Epidermal melanocyte (primary cell): ENCODE measurements at regions not wholly inside any gene's neighbourhood (a gene's known extent, or its start where the extent isn't known, plus 50 kb on each side); places are given as distances from the start of the nearest gene placed in this dataset.
"Not testable (repeated sequence)": the region's sequence is repeated elsewhere in the genome, so short reads cannot be mapped to it uniquely, and the experiment has no call there.

Source experiments
- DNase-seq: peaks from one replicate; pipeline ENCODE4 v3.0.0; 2011; ENCODE audit warnings: low spot score; ENCODE audit not compliant: insufficient read length

- no peak for DNase-seq
Observed at GRCh38 chr5:96320797-96321196, 112.3 kb downstream of the PCSK1 start.

DNA sequence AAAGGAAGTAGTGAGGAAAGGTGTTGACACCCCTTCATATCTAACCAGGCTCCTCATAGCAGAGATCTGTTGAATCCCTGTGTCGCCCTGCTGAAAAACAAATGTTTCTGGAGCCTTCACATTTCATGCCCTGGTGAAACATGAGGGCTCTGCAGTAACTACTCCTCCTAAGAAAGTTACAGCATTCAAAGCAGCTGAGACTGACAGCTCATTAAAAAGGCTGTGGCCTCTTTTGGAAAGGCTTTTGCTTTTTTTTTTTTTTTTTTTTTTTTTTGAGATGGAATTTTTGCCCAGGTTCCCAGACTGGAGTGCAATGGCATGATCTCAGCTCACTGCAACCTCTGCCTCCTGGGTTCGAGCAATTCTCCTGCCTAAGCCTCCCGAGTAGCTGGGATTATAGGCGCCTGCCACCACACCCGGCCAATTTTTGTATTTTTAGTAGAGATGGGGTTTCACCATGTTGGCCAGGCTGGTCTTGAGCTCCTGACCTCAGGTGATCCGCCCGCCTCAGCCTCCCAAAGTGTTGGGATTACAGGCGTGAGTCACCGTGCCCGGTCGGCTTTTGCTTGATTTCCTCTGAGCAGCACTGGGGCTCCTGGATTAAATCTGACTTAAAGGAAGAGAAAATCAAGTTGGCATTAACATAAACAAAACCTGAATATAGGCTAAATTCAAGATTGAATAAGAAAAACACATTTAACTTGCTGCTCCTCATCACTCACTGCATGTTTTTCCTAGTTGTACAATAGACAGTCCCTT, 112.9 kb downstream of the PCSK1 start:
- not testable (repeated sequence) for DNase-seq

DNA sequence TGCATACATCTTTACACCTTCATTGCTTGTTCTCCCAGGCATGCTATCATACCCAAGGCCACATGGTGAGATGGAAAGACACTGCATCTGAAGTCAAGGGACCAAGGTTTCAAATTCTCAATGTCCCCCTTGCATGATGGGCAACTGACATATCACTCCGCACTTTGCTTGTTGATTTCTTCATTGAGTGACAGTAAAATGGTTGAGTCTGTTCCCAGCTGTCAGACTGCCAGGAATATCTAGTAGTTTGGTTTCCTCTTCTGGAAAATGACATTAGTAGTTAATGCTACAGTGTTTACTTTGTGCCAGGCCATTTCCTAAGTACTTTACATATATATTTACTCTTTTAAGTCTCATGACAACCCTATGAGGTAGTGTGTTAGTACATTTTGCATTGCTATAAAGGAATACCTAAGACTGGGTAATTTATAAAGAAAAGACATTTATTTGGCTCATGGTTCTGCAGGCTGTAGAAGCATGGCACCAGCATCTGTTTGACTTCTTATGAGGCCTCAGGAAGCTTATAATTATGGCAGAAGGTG, 114.4 kb downstream of the PCSK1 start:
- no peak for DNase-seq

DNA sequence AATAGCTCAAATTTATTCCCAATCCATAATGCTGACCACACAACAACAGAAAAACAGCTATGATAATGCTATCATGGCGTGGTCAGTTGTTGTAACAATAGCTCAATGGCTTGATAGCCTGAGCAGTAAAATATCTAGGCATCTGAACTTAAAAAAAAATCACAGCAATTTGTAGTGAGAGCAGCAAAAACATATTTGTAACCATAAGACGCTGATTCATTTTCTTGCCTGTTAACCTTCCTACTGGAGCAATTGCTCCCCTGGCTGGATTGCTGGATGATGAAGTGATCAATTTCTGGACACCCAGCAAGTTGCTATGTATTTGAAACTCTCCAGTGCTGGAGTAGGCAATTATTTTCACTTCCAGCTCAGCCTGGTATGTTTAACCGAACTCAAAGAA, 115.1 kb downstream of the PCSK1 start:
- no peak for DNase-seq

- no peak for DNase-seq
Observed at GRCh38 chr5:96316487-96316886, 116.6 kb downstream of the PCSK1 start.

GRCh38 chr5:96316017-96316416, 117.0 kb downstream of the PCSK1 start:
- DNase-seq = no peak

DNA sequence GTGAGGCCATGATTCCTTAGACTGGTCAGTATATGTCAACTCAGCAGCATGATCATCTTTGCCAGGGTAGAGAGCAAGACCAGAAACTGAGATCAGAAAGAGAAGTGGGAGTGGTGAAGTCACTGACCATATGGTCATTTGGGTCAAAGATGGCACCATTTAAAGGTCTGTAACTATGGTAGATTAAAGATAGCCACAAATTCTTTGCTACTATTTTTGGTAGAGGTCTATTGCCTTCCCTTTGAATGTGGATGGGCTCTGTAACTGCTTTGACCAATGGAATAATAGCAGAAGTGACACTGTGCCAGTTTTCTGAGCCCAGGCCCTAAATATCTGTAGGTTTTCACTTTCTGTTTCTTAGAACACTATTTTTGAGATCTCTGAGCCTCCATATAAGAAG, 117.6 kb downstream of the PCSK1 start:
- DNase-seq = no peak

GRCh38 chr5:96312383-96312782, 120.7 kb downstream of the PCSK1 start:
- DNase-seq = no peak

DNA sequence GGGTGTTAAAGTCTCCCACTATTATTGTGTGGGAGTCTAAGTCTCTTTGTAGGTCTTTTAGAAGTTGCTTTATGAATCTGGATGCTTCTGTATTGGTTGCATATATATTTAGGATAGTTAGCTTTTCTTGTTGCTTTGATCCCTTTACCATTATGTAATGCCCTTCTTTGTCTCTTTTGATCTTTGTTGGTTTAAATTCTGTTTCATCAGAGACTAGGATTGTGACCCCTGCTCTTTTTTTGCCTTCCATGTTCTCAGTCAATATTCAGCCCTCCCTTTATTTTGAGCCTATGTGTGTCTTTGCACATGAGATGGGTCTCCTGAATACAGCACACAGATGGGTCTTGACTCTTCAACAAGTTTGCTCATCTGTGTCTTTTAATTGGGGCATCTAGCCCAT, 126.0 kb downstream of the PCSK1 start:
- not testable (repeated sequence) for DNase-seq

GRCh38 chr5:96302174-96302738, 130.8 kb downstream of the PCSK1 start:
- DNase-seq = no peak

DNA sequence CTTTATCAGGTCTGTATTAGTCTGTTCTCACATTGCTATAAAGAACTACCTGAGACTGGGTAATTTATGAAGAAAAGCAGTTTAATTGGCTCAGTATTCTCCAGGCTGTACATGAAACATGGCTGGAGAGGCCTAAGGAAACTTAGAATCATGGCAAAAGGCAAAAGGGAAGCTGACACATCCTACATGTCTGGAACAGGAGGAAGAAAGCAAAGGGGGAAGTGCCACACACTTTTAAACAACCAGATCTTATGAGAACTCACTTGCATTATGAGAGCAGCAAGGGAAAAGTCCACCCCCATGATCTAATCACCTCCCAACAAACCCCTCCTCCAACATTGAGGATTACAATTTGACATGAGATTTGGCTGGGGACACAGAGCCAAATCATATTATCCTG, 132.1 kb downstream of the PCSK1 start:
- DNase-seq = no peak

- peak; percentile 32 for DNase-seq
Observed at GRCh38 chr5:96297867-96298266, 135.2 kb downstream of the PCSK1 start.

DNA sequence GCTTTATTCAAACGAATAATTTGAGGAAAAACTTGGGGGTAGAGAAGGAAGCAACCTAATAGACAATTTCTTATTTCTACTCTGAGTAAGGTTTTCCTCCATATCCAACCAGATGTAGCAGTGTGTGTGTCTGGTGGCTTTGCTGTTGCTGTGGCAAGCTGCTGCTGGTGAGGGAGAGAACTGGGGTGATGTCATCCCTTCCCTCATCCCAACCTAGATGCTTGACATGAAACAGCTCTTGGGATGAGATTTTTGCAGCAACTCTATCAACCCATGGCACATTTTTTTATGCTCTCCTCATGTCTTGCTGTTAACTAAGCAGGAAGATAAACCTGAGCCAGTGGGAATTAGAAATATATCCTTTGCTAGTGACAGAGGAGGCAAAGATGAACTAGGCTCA, 135.8 kb downstream of the PCSK1 start:
- no peak for DNase-seq

- no peak for DNase-seq
Observed at GRCh38 chr5:96294884-96295202, 138.2 kb downstream of the PCSK1 start.

DNA sequence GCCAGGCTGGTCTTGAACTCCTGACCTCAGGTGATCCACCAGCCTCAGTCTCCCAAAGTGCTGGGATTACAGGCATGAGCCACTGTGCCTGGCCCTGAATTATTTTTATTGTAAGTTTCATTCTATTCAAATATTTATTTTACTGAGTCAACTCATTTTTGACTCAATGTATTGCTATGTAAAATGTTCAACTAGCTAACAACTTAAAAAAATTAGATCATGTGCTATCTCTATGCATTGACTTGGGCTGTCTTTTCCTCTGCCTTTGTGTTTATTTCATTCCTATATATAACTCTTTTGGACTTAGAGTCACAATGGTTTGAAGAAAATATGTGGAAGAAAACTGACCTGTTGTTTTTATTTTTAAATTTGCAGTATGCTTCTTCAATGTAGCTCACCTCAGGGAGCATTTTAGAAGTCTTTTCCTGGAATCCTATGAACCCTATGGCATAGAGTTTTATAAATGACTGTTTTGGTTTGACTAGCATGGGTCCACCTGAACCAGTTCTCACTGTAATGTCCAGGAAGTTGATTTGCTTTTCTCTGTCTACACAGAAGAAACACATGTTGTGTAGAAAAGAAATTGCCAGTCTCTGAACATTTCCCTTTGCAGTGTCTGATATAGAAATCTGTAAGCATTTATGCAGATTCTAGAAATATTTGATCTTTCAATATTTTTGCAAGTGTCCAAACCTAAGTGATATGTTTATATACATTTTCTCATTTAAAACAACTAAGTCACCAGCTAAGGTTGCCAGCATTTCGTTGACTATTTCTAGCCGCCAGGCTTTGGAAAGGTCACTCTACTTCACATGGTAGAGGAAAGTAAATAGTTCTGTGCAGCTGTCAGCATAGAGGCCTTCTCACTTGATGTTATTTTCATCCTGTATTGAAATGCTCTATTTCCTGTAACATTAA, 138.8 kb downstream of the PCSK1 start:
- DNase-seq = no peak

DNA sequence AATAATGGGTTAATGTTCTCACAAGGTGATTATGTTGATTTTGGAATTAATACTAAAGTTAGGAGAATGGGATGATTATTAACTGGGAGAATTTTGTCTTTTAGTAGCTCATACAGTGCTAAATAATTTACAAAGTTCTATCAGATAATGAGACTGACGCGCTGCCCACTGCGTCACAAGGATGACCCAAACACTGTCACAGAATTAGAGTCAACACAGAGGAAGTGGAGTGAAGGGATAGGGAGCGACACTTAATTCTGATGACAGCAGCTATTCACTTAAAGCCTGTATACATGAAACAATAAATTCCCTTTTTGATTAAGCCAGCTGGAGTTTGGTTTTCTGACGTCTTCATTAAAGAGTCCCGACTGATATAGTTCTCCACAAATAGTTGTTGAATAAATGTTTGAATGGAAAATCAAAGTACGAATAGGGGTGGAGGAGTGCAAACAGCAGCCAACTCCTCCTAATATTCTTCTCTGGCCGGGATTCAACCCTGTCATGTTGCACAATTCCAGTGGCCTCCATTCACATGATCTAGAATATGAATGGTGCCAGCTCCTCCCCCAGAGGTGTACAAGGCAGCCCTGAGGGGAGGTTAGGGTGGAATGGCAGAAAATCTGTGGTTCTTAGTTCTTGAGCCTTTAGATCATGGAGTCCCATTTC, 140.3 kb downstream of the PCSK1 start:
- DNase-seq = no peak

- not testable (repeated sequence) for DNase-seq
Observed at GRCh38 chr5:96289287-96289686, 143.8 kb downstream of the PCSK1 start.

DNA sequence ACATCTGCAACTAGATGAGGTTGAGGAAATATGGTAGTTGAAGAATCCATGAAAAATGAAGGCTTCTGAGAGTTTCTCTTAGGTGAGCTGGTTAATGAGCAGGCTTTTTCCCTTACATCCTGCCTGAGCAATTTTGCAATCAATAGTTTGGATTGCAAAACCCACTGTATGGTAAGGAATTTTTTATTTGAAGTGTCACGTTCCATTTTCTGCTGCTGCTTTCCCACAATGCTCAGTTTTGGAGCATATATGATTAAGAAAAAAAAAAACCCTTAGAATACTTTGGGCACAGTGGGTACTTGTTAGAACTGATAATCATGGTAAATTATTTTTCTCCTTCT, 144.2 kb downstream of the PCSK1 start:
- no peak for DNase-seq

- DNase-seq = no peak
Observed at GRCh38 chr5:96288166-96288844, 144.7 kb downstream of the PCSK1 start.

- no peak for DNase-seq
Observed at GRCh38 chr5:96287136-96287535, 145.9 kb downstream of the PCSK1 start.

GRCh38 chr5:96285823-96286222, 147.2 kb downstream of the PCSK1 start:
- no peak for DNase-seq
